ENCODE measurements at regions not wholly inside any gene's neighbourhood (a gene's known extent, or its start where the extent isn't known, plus 50 kb on each side); places are given as distances from the start of the nearest gene placed in this dataset.

DNA sequence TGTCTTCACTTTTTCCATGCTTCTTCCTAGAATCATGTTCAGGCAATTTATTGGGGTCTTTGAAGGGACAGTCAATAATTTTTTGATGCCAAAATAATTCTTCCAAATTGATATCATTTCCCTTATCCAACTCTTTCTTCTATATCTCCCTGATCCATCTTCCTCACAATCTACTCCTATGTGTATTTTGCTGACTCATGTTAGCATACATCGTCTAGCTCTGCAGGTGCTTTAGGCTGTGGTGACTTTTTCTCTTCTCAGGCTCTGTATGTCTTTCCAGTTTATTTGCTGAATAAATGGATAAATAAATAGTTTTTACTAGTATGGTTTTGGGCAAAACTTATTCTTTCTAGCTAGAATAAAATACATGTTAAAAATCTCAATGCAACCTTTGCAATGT, 1650.9 kb upstream of the TMEFF2 start:
- TF ChIP-seq, protein P1, sequence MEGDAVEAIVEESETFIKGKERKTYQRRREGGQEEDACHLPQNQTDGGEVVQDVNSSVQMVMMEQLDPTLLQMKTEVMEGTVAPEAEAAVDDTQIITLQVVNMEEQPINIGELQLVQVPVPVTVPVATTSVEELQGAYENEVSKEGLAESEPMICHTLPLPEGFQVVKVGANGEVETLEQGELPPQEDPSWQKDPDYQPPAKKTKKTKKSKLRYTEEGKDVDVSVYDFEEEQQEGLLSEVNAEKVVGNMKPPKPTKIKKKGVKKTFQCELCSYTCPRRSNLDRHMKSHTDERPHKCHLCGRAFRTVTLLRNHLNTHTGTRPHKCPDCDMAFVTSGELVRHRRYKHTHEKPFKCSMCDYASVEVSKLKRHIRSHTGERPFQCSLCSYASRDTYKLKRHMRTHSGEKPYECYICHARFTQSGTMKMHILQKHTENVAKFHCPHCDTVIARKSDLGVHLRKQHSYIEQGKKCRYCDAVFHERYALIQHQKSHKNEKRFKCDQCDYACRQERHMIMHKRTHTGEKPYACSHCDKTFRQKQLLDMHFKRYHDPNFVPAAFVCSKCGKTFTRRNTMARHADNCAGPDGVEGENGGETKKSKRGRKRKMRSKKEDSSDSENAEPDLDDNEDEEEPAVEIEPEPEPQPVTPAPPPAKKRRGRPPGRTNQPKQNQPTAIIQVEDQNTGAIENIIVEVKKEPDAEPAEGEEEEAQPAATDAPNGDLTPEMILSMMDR (IDR thresholded peaks at IDR 0.05; ENCODE audit: extremely low read depth in 1 of 2, insufficient read depth in 1 of 2, low read depth in 1 of 2, low read length in 2 of 2) = no peak
- TF ChIP-seq EZH2 (IDR thresholded peaks at IDR 0.05; ENCODE audit: borderline replicate concordance, low read depth, low read length, severe bottlenecking) (no peak), POLR2AphosphoS5 (IDR thresholded peaks at IDR 0.05; ENCODE audit: insufficient read depth, low read depth, low read length) (no peak), POLR2A (IDR thresholded peaks at IDR 0.05; ENCODE audit: low read depth, low read length) (no peak), JUN (IDR thresholded peaks at IDR 0.05; ENCODE audit: borderline replicate concordance, insufficient read depth, insufficient read length, low read depth) (no peak), FOS (IDR thresholded peaks at IDR 0.05; ENCODE audit: borderline replicate concordance, insufficient read depth, low read length) (no peak), MYC (IDR thresholded peaks at IDR 0.05; ENCODE audit: low read depth, low read length) (no peak), GATA2 (IDR thresholded peaks at IDR 0.05; ENCODE audit: insufficient read depth, insufficient read length, low read depth, low read length) (no peak)
- TF ChIP-seq, protein P2, sequence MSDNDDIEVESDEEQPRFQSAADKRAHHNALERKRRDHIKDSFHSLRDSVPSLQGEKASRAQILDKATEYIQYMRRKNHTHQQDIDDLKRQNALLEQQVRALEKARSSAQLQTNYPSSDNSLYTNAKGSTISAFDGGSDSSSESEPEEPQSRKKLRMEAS (IDR thresholded peaks at IDR 0.05; ENCODE audit: insufficient read depth, insufficient read length) = no peak

All from endothelial cell of umbilical vein (primary cell).